GM21786 (cell line): ENCODE measurements at regions not wholly inside any gene's neighbourhood (a gene's known extent, or its start where the extent isn't known, plus 50 kb on each side); places are given as distances from the start of the nearest gene placed in this dataset.

Source experiments
- ATAC-seq: cut with Tn5 transposase; IDR thresholded peaks from one replicate; pipeline ENCODE4 v1.9.1; 2021; ENCODE audit not compliant: unreplicated experiment

DNA sequence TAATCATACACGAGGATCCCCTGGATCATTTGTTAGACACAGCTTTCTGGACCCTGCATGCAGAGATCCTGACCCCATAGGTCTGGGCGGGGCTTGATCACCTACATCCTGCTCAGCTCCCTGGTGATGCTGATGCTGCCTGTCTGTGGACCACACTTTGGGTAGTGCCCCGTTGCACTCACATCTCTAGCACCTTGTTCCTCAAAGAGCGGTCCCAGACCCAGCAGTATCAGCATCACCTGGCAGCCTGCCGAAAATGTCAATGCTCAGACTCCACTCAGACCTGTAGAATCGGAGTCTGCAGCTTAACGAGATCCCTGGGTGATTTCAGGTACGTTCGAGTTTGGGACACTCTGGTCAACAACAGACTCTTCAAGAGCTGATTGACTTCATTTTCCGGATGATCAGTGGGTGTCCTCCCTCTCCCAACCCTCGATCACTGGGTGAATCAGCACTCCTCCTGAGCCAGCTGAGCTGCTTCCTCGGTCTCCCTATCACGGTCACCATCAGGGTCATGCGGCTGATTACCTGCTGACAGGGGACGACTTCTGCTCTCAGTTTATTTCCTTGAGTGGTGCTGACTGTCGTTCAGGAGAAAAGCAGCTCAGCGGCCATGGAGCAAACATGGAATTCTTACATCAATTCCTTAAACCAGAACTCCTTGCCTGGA is 150.6 kb upstream of the RAB12 start:
- ATAC-seq: no peak

DNA sequence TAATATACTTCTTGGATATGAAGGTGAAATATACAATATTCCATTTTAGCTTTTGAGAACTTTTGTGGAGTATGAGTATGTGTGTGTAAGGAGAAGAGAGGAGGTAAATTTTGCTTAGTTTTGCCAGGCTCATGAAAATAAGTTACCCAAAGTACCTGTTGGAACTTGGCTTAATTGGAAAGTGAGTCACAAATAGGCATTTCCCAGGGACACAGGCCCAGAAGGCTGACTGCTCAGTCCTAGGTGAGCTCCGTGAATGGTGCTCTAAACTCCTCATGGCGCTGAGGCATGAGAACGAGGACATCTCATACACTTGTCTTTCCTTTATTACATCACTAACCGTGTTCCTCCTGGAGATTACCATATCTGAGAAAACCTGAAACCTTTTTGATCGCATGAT is 148.5 kb upstream of the RAB12 start:
- no peak for ATAC-seq

DNA sequence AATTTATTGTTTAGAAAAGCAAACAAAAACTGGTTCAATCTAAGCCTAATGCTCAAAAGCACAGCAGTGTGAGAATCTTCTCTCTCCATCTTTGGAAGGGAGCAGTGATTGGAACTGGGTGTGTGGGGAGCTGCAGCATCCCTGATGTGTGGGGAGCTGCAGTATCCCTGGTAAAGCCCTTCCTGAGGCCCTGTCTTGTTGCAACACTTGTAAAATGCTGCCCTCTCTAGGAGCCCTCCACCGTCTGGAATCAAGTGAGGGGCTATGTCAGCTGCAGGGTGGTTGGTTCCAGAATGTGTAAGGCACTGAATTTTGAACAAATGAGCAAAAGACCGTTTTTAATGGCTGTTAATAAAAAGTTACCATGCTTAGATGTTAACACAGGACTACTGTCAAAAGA is 147.7 kb upstream of the RAB12 start:
- ATAC-seq: no peak

DNA sequence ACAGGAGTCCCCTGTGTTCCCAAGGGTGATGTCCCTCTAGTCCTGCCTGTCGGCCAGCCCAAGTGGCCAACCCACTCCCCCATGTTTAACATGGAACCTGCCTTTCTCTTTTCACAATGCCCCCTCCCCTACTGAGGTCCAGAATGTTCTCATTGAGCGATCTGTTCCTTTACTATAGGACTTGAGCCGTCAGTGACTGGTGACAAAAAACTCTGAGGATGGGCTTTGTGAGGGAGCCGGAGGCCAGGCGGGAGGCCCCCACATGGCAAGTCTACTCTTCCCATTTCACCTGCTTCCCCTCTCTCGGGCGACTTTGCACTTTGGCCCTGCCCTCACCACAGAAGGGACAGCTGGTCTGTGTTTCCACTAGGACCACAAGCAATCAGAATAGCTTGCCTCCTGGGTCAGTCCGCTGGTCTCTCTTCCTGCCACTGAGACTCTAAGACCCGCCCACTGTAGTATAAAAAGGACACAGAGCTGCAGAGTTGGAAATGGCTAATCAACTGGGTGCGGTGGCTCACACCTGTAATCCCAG is 146.5 kb upstream of the RAB12 start:
- no peak for ATAC-seq

DNA sequence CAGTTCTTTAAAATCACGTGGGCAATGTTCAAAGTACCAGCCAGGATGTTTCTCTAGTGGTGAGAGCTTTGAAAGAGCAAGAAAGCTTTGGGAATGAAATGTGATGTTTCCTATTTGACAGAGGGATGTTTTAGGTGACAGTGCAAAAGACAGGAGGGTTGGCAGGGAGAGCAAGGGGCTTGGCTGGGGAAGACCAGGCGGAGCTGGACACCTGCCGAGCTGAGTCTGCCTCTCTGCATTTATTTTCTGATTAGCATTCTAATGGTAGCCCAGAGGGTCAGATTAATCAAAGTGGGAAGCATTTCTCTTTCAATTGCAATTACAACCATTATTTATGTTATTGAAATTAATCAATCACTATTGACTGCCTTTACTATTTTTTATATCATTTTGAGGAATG is 145.4 kb upstream of the RAB12 start:
- no peak for ATAC-seq

DNA sequence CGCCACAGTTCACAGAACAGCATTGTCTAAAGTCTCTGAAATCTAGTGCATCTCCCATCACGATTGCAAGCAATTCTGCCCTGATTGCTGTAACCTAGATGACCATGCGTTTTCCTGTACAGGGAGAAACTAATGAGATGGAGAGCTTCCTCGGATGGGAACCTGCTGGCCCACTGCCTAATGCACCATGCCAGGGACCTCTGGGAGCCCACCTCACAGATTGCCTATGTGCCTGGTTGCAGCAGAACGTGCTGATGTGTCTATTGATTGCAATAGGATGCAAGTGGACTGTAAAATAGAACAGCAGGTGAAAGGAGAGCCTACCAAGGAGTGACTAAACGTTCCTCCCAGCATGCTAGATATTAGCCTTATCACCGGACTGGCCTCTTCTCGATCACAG is 141.0 kb upstream of the RAB12 start:
- ATAC-seq: no peak

DNA sequence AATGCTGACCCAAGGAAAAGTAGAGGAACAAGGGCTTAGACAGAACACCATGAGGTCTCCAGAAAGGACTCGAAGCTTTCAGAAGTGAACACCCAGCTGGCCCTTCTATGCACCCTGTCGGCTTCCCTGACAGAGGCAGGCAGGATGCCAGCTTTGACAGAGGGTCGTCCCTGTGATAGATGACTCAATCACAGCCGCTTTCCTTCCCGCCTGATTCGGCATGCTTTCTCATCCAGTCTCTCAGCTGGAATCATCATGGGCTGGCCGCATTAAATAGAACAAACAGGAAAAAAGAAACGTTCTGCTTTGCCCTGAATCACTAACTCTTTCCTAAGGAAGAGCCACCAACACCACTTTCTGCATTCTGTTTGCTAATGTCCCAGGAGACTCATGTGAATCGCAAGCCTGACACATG is 140.3 kb upstream of the RAB12 start:
- ATAC-seq: no peak

DNA sequence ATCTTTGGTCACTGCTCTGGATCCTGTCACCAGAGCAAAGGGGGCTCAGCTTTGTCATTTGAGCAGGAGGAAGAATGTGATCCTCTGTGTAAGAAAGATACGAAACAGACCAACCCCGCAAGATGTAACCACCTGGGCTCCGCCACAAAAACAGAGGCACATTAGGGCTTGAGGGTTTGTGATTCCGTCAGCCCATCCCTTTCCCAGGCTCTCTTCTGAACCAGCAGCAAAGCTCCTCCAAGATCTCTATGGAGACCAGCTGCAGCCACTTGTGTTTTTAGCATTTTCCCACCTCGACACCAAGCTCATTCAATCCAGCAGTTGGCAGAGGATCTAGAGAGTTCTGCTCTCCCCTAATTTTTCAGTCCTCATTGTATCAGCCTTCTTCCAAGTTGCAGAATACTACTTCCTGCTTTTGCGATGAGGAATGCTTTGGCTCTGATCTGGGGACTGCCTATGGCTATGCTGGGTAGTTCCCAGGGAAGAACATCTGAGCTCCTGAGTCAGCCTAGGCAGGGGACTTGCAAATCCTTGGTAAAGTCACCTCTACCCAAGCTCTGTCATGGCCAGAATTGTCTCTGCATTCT is 139.6 kb upstream of the RAB12 start:
- ATAC-seq: no peak

DNA sequence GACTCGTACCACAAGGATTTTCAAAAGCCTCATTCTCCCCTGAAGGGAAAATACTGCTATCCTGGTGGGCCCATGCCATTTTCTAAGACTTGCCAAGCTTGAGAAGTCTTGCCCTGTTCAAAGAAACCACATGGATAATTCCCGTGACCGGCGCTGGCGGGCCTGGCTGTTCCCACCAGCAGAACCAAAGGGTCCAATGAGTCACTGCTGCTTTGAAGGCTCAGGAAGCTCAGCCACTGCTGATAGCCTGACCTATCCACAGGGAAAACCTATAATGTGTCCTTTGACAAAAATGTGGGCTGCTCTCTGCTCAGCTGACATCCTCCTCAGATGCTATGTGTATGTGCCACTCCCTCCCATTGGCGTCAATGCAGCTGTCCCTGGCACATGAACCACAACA is 137.9 kb upstream of the RAB12 start:
- no peak for ATAC-seq

DNA sequence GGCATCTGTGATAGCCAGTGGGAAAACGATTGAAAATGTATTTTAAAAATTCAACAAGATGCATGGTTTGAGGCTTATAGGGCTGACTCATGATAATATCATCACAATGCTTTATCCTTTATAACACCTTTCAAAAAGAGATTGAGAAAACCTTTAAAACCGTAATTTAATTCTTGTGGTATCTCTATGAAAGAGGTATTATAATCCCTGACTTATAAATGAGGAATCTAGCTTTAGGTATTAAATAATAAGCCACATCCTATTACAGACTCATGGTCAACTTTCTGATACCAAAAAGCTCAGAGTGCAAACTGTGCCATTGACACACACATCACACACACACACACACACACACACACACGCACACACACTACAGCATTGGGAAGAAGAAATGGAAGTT is 134.6 kb upstream of the RAB12 start:
- no peak for ATAC-seq

DNA sequence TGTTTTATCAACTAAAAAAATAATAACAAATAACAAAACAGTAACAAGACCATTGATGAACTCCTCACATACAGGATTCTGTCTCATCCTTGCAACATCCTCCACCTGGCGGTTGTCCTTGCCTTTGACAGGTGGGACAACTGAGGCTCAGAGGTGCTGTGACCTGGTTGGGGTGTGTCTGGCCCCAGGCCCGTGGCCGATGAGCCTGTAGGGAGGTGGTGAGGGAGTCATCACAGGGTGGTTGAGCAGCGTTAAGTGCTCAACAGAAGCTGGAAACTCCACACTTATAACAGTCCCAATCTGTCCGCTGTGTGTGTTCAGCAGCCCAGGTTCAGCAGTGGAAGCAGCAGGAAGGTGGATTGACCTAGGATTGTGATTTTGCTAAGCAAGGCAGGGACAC is 131.6 kb upstream of the RAB12 start:
- ATAC-seq: no peak

DNA sequence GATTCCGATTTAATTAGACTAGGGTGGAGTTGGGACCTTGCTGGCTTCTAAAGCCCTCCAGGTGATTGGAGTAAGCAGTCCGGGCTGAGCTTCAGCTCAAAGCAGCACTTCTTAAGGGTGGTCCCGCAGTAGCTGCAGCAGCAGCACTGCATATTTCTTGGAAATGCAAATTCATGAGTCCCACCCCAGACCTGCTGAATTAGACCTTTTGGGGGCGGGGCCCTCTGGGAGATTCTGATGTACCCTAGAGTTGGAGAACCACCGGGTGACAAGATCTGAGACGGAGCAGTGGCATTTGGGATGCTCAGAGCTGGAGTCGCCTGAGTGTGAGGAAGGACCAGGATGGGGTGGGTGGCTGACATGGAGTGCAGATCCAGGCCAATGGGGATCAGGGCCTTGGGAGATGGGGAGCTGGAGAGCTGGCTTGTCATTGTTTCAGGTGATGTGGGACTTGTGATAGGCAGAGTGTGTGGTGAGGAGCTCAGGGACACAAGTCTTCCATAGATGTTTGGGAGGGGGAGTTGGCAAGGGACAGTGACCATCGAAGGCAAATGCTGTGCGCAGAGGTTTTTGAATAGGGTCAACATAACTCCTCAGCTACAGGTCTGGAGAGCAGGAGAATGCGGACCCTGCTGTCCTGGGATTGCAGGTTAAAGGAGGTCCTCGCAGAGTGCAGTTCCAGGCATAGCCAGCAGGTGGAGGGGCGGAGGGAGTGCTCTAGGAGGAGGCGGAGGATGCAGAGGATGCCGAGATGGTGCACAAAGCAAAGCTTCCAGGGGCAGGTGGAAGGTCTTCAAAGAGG is 130.9 kb upstream of the RAB12 start:
- peak; percentile 75 for ATAC-seq

DNA sequence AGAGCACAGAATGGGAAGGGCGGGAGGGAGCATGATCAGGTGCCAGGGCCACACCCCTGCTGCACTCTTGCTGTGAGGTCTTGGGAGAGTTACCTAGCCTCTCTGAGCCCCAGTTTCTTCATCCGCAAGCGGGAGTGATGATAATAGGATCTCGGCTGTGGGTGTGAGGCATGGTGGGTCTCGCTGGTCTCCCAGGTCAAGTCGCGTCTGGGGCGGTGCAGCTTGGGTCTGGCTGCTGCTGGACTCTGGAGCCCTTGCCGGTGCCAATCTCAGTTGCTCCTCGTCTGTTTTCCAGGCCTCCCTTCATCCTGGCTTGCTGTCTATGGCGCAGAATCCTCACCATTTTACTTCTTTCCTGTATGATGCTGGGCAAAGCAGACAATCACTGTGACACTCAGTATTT is 130.3 kb upstream of the RAB12 start:
- no peak for ATAC-seq

DNA sequence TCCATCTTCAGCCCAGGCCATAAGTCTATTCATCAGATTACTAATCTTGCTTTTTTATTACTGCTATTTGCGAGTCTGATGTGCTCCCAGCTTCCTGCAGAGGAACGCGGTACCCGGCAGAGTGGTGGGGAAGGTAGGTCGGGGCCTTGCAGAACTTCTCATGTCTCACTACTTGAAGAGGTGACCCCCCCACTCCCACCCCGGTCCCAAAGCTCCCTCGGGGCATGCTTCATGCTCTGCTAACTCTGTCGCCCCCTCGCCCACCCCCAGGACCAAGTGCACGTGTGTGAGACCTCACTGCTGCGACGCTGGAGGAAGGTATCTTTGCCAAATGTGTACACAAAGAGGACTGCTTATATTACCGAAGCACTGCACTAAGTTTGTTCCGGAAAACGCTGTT is 129.4 kb upstream of the RAB12 start:
- no peak for ATAC-seq

DNA sequence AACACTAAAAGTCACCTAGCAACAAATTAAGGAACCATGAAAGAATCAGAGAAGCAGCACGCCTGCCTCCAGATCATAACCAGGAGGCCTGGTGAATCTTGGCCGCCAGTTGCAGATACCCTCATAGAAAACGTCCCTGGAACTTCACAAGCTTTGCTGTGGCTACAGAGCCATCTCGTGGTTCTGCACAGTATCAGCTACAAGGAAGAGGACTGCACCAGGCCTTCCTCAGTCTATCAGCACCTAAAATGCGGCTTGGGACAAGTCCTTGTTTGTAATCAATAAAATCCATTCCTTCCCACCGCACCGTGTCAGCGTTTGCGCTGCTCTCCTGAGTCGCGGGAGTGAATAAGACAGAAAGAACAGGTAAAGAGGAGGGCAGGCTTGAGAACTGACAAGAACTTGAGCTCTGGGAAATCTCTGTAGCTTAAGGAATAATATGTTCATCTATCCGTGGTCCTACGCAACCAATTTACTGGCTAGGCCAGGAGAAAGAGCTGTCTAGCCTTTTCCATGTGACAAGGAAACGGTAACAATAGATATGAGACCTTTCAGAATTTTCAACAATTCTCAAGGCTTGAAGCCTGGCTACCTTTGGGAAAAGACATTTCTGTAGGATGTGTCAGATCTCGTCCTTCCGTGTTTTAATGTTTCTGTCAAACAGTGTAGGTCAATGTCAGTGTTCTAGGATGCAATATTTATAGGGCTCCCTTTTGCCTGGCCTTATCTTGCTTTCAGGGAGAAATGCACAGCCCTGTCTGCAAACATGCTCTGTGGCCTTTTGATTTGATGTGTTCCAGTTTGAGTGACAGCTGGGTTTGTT is 128.5 kb upstream of the RAB12 start:
- no peak for ATAC-seq

DNA sequence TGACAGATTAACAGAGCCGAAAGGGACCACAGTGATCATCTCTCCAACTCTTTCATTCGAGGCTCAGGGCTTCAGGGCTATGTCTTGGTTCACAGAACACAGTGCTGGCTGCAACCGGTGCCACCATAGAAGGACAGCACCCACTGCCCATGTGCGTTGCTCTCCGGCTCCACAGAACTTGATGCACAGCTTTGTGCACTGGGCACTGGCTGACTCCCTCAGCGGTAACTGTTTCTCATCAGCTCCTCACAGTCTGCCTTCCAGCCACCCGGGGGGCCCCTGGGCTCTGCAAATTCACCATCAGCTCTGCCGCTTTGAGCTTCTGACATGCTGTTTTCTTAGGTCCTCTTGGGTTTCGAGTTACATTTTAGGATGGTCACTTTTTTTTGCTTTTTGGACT is 124.3 kb upstream of the RAB12 start:
- no peak for ATAC-seq

DNA sequence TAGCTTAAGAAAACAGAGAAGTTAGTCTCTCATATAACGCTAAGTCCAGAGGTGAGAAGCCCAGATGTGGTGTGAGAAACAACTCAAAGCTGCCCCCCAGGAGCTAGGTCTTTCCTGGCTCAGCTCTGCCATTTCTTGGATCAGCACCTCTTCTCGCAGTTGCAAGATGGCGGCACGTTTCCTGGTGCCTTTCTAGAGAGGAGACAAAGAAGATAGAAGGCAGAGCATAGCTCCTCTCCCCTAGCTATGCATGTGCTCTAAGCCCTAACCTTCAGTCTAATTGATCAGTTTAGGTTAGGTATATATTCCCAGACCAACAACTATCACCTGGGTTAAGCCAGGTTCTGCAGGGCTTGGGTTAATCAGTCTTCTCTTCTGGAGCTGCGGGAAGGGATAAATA is 119.5 kb upstream of the RAB12 start:
- ATAC-seq: no peak

DNA sequence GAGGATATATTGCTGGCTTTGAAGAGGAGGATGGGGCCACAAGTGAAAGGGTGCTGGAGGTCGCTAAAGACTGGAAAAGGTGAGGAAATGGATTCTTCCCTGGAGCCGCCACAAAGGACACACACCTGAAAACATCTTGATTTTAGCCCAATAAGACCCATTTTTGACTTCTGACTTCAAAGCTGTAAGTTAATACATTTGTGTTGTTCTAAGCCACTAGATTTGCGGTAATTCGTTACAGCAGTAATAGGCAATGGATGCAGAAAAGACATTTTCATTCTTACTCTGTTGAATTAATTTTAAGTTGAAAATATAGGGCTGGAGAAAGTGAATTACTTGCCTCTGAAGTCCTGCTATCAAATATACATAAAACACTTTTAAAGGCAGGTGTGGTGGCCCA is 117.7 kb upstream of the RAB12 start:
- no peak for ATAC-seq

DNA sequence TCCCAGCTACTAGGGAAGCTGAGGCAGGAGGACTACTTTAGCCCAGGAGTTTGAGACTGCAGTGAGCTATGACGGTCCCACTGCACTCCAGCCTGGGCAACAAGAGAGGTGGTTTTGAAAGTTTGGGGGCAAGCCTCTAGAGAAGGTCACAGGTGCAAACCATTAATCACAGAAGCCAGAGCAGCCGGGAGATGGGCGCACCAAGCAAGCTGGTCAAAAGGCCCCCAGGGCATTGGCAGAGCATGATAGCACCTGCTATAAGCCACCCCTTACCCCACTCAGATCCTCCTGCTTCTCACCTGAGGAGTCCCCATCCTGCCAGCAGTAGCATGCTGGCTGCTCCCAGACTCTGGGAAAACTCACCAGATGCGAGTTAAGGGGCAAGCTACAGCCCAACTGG is 116.1 kb upstream of the RAB12 start:
- ATAC-seq: no peak

DNA sequence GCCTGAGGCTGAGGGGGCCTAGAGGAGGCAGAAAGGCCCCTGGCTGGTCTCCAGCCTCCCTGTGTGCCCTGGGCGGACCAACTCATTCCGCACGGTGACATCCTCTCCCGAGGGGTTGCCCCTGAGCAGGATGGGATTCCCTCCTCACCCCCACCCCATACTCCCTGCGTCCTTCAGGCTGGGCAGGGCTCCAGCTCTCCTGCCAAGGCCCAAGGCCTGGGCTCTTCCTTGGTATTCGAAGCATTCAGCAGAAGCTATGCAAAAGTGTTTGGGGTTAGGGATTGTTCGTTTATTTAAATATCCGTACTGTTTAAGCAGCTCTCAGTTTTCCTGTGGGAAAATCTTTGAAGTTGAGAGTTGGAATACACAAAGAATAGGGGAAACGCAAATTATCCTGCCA is 113.1 kb upstream of the RAB12 start:
- ATAC-seq: no peak

DNA sequence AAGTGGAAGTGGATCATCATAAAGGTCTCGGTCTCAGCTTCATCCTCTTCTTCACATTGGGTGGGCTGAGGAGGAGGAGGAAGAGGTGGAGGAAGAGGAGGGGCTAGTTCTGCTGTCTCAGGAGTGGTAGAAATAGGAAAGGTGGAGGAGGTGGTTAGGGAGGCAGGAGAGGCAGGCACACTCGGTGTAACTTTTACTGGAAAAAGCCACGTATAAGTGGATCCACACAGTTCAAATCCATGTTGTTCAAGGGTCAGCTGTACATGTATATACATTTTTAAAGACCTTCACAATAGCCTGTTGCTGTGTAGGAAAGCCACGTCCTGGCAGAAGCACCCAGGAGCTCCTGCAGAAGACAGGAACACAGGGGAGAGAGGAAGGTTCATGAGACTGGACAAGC is 110.3 kb upstream of the RAB12 start:
- no peak for ATAC-seq
